Esophagus squamous epithelium (tissue), 5 donors: ENCODE measurements at regions not wholly inside any gene's neighbourhood (a gene's known extent, or its start where the extent isn't known, plus 50 kb on each side); places are given as distances from the start of the nearest gene placed in this dataset.

Experiments
- DNase-seq: peaks from one replicate; lab custom pipeline; 2025; lab: John Stamatoyannopoulos, UW
- H3K27ac ChIP-seq, 4 donors: fragments of 200-600 bp; sonication (generic); one replicate each; pipeline ENCODE4 v1.5.1; 2016 to 2019; ENCODE audit warnings: mild to moderate bottlenecking in 1 of 4
- H3K27me3 ChIP-seq, 4 donors: fragments of 200-600 bp; sonication (generic); 1 replicate in 3 of 4; 2 replicates in 1 of 4; pipeline versions ENCODE4 v1.5.1 to v1.6.0; 2017 to 2021; ENCODE audit warnings: antibody characterized with exemption in 1 of 4
- H3K36me3 ChIP-seq, 3 donors: fragments of 200-600 bp; sonication (generic); one replicate each; pipeline ENCODE4 v1.5.1; 2016 to 2019
- H3K4me1 ChIP-seq, 3 donors: fragments of 200-600 bp; sonication (generic); one replicate each; pipeline ENCODE4 v1.5.1; 2017 to 2019
- H3K4me3 ChIP-seq, 4 donors: fragments of 200-600 bp; sonication (generic); 1 replicate in 3 of 4; 2 replicates in 1 of 4; pipeline ENCODE4 v1.5.1; 2016 to 2019; ENCODE audit warnings: mild to moderate bottlenecking in 2 of 4, moderate library complexity in 1 of 4
- H3K9me3 ChIP-seq, 3 donors: fragments of 200-600 bp; sonication (generic); one replicate each; pipeline ENCODE4 v1.5.1; 2016 to 2019
- POLR2A ChIP-seq, 4 donors: fragments of 450-650 bp; IDR thresholded peaks; one replicate each; pipeline ENCODE4 v1.6.1; 2017; ENCODE audit warnings: antibody characterized with exemption in 4 of 4, mild to moderate bottlenecking in 4 of 4, moderate library complexity in 3 of 4
- WGBS, 2 donors: methylation state at CpG; one replicate each; pipeline ENCODE4 v1.1.5; 2018; 5-methylcytosine and 5-hydroxymethylcytosine counted together
- intact Hi-C: fragments of 100-400 bp; cut with DNase I; formaldehyde crosslinking; loops from one replicate; pipeline ENCODE4 v1.15.0; 2022
- TF ChIP-seq, protein P1 (sequence below), 6 experiments: fragments of 450-650 bp in 4 of 6; fragments of 200-600 bp in 2 of 6; sonication (generic) in 2 of 6; IDR thresholded peaks; one replicate each; pipeline ENCODE4 v1.5.1; 2016 to 2019; ENCODE audit warnings: antibody characterized with exemption in 6 of 6, mild to moderate bottlenecking in 4 of 6, moderate library complexity in 4 of 6
- donor health status: DM: yes; HTN: yes; CAD: no.

DNA sequence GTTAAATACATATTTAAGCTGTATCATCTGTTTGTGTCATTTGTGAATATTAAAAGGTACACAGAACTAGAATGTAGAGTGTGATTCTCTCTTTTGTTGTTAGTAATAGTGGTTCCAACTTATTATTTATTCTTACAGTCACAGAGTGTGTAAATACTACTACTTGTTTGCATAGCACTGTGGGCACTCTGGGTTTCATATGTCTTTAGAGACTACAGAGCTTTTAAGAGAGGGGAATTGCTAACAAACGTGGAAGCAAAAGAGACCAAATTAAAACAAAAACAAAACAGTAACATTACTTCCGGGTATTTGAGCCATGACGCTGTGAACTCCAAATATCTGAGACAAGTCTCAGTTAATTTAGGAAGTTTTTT, 828.0 kb upstream of the DPPA4 start:
- Histone ChIP-seq H3K9me3 (no peaks in the 10 kb centered on the region), H3K4me3 (no peak overlapping the region), H3K4me1 (no peaks in the 10 kb centered on the region), H3K27me3 (no peaks in the 10 kb centered on the region), H3K36me3 (no peaks in the 10 kb centered on the region), H3K27ac (no peak overlapping the region)
- intact Hi-C loops, result no loop called here
- TF ChIP-seq, protein P1, sequence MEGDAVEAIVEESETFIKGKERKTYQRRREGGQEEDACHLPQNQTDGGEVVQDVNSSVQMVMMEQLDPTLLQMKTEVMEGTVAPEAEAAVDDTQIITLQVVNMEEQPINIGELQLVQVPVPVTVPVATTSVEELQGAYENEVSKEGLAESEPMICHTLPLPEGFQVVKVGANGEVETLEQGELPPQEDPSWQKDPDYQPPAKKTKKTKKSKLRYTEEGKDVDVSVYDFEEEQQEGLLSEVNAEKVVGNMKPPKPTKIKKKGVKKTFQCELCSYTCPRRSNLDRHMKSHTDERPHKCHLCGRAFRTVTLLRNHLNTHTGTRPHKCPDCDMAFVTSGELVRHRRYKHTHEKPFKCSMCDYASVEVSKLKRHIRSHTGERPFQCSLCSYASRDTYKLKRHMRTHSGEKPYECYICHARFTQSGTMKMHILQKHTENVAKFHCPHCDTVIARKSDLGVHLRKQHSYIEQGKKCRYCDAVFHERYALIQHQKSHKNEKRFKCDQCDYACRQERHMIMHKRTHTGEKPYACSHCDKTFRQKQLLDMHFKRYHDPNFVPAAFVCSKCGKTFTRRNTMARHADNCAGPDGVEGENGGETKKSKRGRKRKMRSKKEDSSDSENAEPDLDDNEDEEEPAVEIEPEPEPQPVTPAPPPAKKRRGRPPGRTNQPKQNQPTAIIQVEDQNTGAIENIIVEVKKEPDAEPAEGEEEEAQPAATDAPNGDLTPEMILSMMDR (IDR thresholded peaks at IDR 0.05), result no peak
- no peak for TF ChIP-seq POLR2A (IDR thresholded peaks at IDR 0.05)
- 12 to 19% methylated on average over 3 of the region's 3 CpGs for WGBS, 2 donors
- DNase-seq, result no peak

DNA sequence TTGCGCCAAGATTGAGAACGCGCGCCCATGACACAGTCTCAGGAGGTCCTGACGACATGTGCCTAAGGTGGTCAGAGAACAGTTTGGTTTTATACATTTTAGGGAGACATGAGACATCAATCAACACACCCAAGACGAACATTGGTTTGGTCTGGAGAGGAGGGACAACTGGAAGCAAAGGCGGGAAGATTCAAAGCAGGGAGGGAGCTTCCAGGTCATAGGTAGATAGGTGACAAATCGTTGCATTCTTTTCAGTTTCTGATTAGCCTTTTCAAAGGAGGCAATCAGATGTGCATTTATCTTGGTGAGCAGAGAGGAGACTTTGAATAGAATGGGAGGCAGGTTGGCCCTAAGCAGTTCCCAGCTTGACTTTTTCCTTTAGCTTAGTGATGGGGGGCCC, 828.4 kb upstream of the DPPA4 start:
- no peaks in the 10 kb centered on the region for H3K27me3 ChIP-seq
- DNase-seq, result no peak
- WGBS, 2 donors, result 37 to 51% methylated on average over 8 of the region's 8 CpGs
- intact Hi-C loops, result no loop called here
- no peak overlapping the region for H3K27ac ChIP-seq
- no peaks in the 10 kb centered on the region for H3K9me3 ChIP-seq
- no peaks in the 10 kb centered on the region for H3K36me3 ChIP-seq
- H3K4me1 ChIP-seq, result no peaks in the 10 kb centered on the region
- H3K4me3 ChIP-seq, result no peak overlapping the region
- no peak for TF ChIP-seq POLR2A (IDR thresholded peaks at IDR 0.05)
- TF ChIP-seq, protein P1 (IDR thresholded peaks at IDR 0.05), result no peak

DNA sequence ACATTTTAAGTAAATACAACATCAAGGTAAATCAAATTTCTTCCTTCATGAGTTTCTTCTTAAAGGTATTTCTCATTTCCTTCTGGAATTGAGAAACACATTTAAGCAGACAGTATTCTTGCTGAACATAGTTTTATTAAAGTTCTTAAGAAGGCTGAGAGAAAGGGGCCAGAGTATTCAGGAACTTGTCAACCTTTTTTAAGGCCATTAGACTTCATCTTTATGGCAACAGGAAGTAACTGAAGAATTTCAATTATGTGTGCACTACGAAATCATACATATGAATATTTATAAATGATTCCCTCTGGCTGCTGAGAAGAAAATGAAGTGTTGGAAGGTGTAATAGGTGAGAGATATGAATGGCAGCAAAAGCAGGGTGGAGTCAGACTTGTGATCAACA, 829.4 kb upstream of the DPPA4 start:
- Histone ChIP-seq H3K27me3 (no peaks in the 10 kb centered on the region), H3K27ac (no peak overlapping the region), H3K36me3 (no peaks in the 10 kb centered on the region), H3K4me1 (no peaks in the 10 kb centered on the region), H3K9me3 (no peaks in the 10 kb centered on the region), H3K4me3 (no peak overlapping the region)
- intact Hi-C loops, result no loop called here
- 54 to 70% methylated on average over 1 of the region's 1 CpG for WGBS, 2 donors
- TF ChIP-seq, protein P1 (IDR thresholded peaks at IDR 0.05), result no peak
- TF ChIP-seq POLR2A (IDR thresholded peaks at IDR 0.05), result no peak
- no peak for DNase-seq

DNA sequence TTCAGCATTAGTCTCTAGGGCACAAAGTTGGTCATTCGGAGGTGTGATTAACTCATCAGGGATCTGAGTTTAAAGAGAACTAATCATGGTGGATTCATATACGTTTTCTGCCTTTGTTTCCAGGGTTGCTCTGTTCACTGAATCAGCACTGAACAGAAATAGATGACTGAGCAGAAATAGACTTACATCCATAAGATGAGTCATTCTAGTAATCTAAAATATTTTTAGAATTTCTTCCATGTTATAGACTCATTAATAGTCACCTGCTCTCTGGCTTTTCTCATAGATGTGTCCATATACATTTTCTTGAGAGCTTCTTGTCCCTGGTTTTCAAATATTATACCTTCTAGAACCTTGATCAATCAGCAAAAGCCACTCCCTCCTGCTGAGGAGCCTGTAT, 837.6 kb upstream of the DPPA4 start:
- Histone ChIP-seq H3K4me1 (no peaks in the 10 kb centered on the region), H3K27me3 (no peaks in the 10 kb centered on the region), H3K27ac (no peak overlapping the region), H3K4me3 (no peak overlapping the region), H3K36me3 (no peaks in the 10 kb centered on the region), H3K9me3 (no peaks in the 10 kb centered on the region)
- intact Hi-C loops, result no loop called here
- no peak for DNase-seq
- 67 to 75% methylated on average over 2 of the region's 2 CpGs for WGBS, 2 donors
- no peak for TF ChIP-seq POLR2A (IDR thresholded peaks at IDR 0.05)
- TF ChIP-seq, protein P1 (IDR thresholded peaks at IDR 0.05), result no peak

DNA sequence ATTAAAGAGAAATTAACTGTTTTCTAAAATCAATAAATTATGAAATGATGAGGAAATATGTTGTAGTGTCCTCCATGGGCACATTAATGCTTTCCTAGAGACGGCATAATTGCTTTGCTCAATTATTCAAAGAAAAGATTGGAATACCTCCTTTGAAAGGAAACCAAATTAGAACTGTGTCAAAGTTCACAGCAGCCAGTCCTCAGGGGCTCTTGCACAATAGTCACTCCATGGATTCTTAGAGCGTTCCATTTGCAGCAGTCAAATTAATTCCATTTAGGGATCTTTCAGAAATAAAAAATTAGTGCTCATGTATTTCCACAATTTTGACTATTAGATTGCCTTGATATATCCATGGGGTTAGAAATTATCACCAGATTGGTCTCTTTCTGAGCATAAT, 841.6 kb upstream of the DPPA4 start:
- Histone ChIP-seq H3K4me1 (no peaks in the 10 kb centered on the region), H3K9me3 (no peaks in the 10 kb centered on the region), H3K36me3 (no peaks in the 10 kb centered on the region), H3K4me3 (no peak overlapping the region), H3K27ac (no peak overlapping the region), H3K27me3 (no peaks in the 10 kb centered on the region)
- 86 to 87% methylated on average over 2 of the region's 2 CpGs for WGBS, 2 donors
- intact Hi-C loops, result no loop called here
- TF ChIP-seq, protein P1 (IDR thresholded peaks at IDR 0.05), result no peak
- no peak for TF ChIP-seq POLR2A (IDR thresholded peaks at IDR 0.05)
- no peak for DNase-seq
